OCI-LY7 (cell line): ENCODE measurements at regions not wholly inside any gene's neighbourhood (a gene's known extent, or its start where the extent isn't known, plus 50 kb on each side); places are given as distances from the start of the nearest gene placed in this dataset.

Experiments
- BruUV-seq: library from RNA; stranded (reverse); fragments of 400-500 nt; replicated peaks from 2 replicates; lab custom pipeline; 2021; lab: Mats Ljungman, UMichigan
- CTCF ChIA-PET: fragments of 300-600 bp; sonication (Branson Sonifier 250); formaldehyde crosslinking; loops from one replicate; lab custom pipeline; 2022; ENCODE audit warnings: antibody characterized with exemption; ENCODE audit not compliant: unreplicated experiment; lab: Charles Lee
- POLR2A ChIA-PET: fragments of 300-600 bp; sonication (Branson Sonifier 250); formaldehyde crosslinking; loops from one replicate; lab custom pipeline; 2022; ENCODE audit warnings: antibody characterized with exemption; lab: Charles Lee
- DNase-seq: peaks from one replicate; pipeline ENCODE4 v3.0.0-alpha.2; 2015; ENCODE audit warnings: low spot score
- H2AFZ ChIP-seq: fragments of 200-600 bp; sonication (generic), shearing (Covaris generic); 2 replicates; pipeline ENCODE4 v1.6.1; 2014; ENCODE audit warnings: mild to moderate bottlenecking, antibody characterized with exemption, low read length, moderate library complexity
- H3K27ac ChIP-seq: fragments of 200-600 bp; sonication (generic); 2 replicates; pipeline ENCODE4 v1.5.1; 2014; ENCODE audit warnings: mixed run types, low read depth, mild to moderate bottlenecking, moderate library complexity, low read length, inconsistent platforms; ENCODE audit not compliant: poor library complexity, severe bottlenecking
- H3K36me3 ChIP-seq: fragments of 200-600 bp; sonication (generic); 2 replicates; pipeline ENCODE4 v1.6.1; 2014; ENCODE audit warnings: mild to moderate bottlenecking, antibody characterized with exemption, low read length, moderate library complexity, mixed read lengths; ENCODE audit not compliant: insufficient read depth
- H3K4me1 ChIP-seq: fragments of 200-600 bp; sonication (generic); 2 replicates; pipeline ENCODE4 v1.5.1; 2014; ENCODE audit warnings: mild to moderate bottlenecking, low read length; ENCODE audit not compliant: insufficient read depth, poor library complexity, severe bottlenecking
- H3K4me2 ChIP-seq: fragments of 200-600 bp; sonication (generic); 2 replicates; pipeline ENCODE4 v1.6.1; 2014; ENCODE audit warnings: mild to moderate bottlenecking, low read length
- H3K4me3 ChIP-seq: fragments of 200-600 bp; sonication (generic); 2 replicates; pipeline ENCODE4 v1.5.1; 2014; ENCODE audit warnings: mild to moderate bottlenecking, low read depth, low read length; ENCODE audit not compliant: poor library complexity, severe bottlenecking
- H3K79me2 ChIP-seq: fragments of 200-600 bp; sonication (generic); 2 replicates; pipeline ENCODE4 v1.6.1; 2016; ENCODE audit warnings: low read depth, mild to moderate bottlenecking, low read length, moderate library complexity, mixed read lengths; ENCODE audit not compliant: insufficient read depth
- H3K9me2 ChIP-seq: fragments of 200-600 bp; sonication (generic); 2 replicates; pipeline ENCODE4 v1.6.1; 2016; ENCODE audit warnings: mild to moderate bottlenecking, low read length, mixed read lengths; ENCODE audit not compliant: insufficient read depth
- H3K9me3 ChIP-seq: fragments of 200-600 bp; sonication (generic); 2 replicates; pipeline ENCODE4 v1.6.1; 2014; ENCODE audit warnings: mild to moderate bottlenecking, mixed run types, low read length, mixed read lengths
- H4K20me1 ChIP-seq: fragments of 200-600 bp; sonication (generic); 2 replicates; pipeline ENCODE4 v1.6.1; 2014; ENCODE audit warnings: mild to moderate bottlenecking, antibody characterized with exemption, low read length, moderate library complexity, mixed read lengths; ENCODE audit not compliant: insufficient read depth
- EZH2phosphoT487 ChIP-seq: fragments of 200-600 bp; sonication (generic); IDR thresholded peaks from 2 replicates; pipeline ENCODE4 v1.6.1; 2018; ENCODE audit warnings: low read depth, borderline replicate concordance, mild to moderate bottlenecking, mixed run types, antibody characterized with exemption, low read length, moderate library complexity, mixed read lengths
- intact Hi-C: fragments of 100-400 bp; cut with micrococcal nuclease; formaldehyde crosslinking; loops from one replicate; pipeline ENCODE4 v1.10.0; 2022; ENCODE audit not compliant: unreplicated experiment
- TF ChIP-seq, protein P1 (sequence below): fragments of 200-600 bp; sonication (generic); conservative IDR thresholded peaks from 2 replicates; pipeline ENCODE4 v1.5.1; 2014; ENCODE audit warnings: mild to moderate bottlenecking, antibody characterized with exemption, low read length, moderate library complexity, mixed read lengths

DNA sequence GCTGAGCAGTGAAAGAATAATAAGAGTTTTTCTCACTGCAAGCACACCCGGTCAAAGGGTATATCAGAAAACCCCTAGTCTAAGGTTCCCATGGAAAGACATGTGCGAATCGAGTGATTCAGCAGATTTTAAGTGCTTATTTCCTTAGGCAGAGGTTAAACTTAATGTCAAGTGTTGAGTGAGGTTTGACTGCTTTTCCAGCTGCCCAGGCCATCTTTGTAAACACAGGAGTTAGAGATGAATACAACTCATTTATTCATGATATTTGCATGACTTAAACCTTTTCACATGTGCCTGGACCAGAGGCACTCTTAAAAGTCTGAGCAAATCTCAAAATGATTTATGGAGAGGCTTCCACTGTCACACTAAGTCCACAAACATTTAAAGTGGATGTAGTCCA is 137.8 kb upstream of the RGMB start:
- intact Hi-C loops, result no loop called here
- CTCF ChIA-PET, result no interaction called here
- no peaks in the 10 kb centered on the region for H3K9me3 ChIP-seq
- no peak overlapping the region for H3K4me2 ChIP-seq
- H2AFZ ChIP-seq, result no peak overlapping the region
- no peak overlapping the region for H3K27ac ChIP-seq
- no peak for DNase-seq
- TF ChIP-seq EZH2phosphoT487, result no peak
- TF ChIP-seq, protein P1, sequence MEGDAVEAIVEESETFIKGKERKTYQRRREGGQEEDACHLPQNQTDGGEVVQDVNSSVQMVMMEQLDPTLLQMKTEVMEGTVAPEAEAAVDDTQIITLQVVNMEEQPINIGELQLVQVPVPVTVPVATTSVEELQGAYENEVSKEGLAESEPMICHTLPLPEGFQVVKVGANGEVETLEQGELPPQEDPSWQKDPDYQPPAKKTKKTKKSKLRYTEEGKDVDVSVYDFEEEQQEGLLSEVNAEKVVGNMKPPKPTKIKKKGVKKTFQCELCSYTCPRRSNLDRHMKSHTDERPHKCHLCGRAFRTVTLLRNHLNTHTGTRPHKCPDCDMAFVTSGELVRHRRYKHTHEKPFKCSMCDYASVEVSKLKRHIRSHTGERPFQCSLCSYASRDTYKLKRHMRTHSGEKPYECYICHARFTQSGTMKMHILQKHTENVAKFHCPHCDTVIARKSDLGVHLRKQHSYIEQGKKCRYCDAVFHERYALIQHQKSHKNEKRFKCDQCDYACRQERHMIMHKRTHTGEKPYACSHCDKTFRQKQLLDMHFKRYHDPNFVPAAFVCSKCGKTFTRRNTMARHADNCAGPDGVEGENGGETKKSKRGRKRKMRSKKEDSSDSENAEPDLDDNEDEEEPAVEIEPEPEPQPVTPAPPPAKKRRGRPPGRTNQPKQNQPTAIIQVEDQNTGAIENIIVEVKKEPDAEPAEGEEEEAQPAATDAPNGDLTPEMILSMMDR, result no peak
- no peaks in the 10 kb centered on the region for H3K36me3 ChIP-seq
- no peaks in the 10 kb centered on the region for H4K20me1 ChIP-seq
- BruUV-seq, result no TSS peak
- H3K79me2 ChIP-seq, result no peaks in the 10 kb centered on the region
- no peak overlapping the region for H3K4me3 ChIP-seq
- H3K9me2 ChIP-seq, result no peaks in the 10 kb centered on the region
- no peaks in the 10 kb centered on the region for H3K4me1 ChIP-seq
- POLR2A ChIA-PET, result interaction anchor here (0.5 kb wide), 1 partner anchor 97 kb away, joined by 3 read pairs; no protein-coding TSS in a partner anchor

DNA sequence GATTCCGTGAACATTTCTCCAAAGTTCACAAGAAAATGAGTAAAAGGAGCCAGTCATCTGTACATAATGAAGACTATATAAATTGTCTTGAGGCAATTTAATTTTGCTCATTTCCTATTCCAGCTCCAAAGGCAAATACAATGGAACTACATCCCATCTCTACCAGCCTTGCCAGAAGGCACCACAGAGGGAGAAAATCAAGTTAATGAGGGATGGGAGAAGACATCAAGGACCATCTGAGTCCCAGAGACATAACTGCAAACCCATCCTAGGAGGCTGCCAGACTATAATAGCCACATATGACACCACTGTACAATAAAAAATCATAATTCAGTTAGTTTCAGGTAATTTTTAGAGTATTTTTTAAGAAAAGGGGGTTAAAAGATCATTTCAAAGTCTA is 136.3 kb upstream of the RGMB start:
- no peak overlapping the region for H3K27ac ChIP-seq
- H3K4me3 ChIP-seq, result no peak overlapping the region
- H3K79me2 ChIP-seq, result no peaks in the 10 kb centered on the region
- ChIA-PET POLR2A (no interaction called here), CTCF (no interaction called here)
- no peaks in the 10 kb centered on the region for H4K20me1 ChIP-seq
- TF ChIP-seq, protein P1, result no peak
- TF ChIP-seq EZH2phosphoT487, result no peak
- no peaks in the 10 kb centered on the region for H3K9me3 ChIP-seq
- no peak overlapping the region for H2AFZ ChIP-seq
- no peaks in the 10 kb centered on the region for H3K9me2 ChIP-seq
- BruUV-seq, result no TSS peak
- H3K4me1 ChIP-seq, result no peaks in the 10 kb centered on the region
- no peaks in the 10 kb centered on the region for H3K36me3 ChIP-seq
- DNase-seq, result no peak
- no peak overlapping the region for H3K4me2 ChIP-seq
- intact Hi-C loops, result no loop called here

DNA sequence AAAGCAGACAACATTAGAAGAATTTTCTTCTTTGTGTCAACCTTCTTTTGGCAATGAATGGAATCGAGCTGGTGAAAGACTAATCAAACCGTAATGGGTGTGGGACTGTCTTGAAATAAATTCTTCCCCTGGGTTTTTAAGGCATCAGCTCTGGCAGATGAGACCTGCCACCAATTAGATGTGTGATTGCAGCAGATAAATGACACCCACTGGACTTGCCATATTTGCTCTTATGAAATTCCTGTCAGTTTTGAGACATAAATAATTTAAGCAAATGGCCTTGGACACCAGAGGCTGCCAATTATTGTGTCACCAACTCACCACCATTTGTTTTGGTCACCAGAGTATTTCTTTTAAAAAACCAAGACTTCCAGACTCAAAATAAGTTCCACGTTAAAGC is 135.9 kb upstream of the RGMB start:
- Histone ChIP-seq H3K4me2 (no peak overlapping the region), H3K4me1 (no peaks in the 10 kb centered on the region), H3K79me2 (no peaks in the 10 kb centered on the region), H3K27ac (no peak overlapping the region), H3K4me3 (no peak overlapping the region), H3K9me3 (no peaks in the 10 kb centered on the region), H3K36me3 (no peaks in the 10 kb centered on the region), H4K20me1 (no peaks in the 10 kb centered on the region), H2AFZ (no peak overlapping the region), H3K9me2 (no peaks in the 10 kb centered on the region)
- ChIA-PET POLR2A (no interaction called here), CTCF (no interaction called here)
- no TSS peak for BruUV-seq
- intact Hi-C loops, result no loop called here
- no peak for DNase-seq
- TF ChIP-seq EZH2phosphoT487, result no peak
- TF ChIP-seq, protein P1, result no peak
